ENCODE measurements at regions not wholly inside any gene's neighbourhood (a gene's known extent, or its start where the extent isn't known, plus 50 kb on each side); places are given as distances from the start of the nearest gene placed in this dataset.

DNA sequence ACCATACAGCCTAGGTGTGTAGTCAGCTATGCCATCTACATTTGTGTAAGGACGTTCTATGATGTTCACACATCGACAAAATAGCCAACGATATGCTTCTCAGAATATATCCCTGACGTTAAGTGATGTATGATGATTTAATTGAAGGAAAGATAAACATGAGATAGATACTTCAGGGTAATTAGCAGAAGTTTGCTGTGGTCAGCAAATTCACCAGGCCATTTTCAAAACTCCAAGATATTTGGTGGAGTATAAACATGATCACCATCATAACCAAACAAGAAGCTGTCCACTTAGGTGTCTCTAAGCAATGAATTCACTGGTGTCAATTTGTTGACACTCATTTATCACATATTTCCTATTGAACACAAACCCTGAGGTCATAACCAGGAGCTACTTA, 885.6 kb upstream of the NR2F2 start:
- Histone ChIP-seq H3K79me2 (ENCODE audit: insufficient read depth) (no peaks in the 10 kb centered on the region), H3K9me3 (no peaks in the 10 kb centered on the region), H3K4me1 (ENCODE audit: control insufficient read depth in 1 of 2, insufficient read depth in 2 of 2, low read depth in 1 of 2, low read length in 1 of 2) (no peaks in the 10 kb centered on the region), H3K4me3 (ENCODE audit: low read depth in 2 of 2, low read length in 1 of 2) (no peak overlapping the region), H3K9ac (no peak overlapping the region), H3F3A (replicated peaks; ENCODE audit: insufficient read depth) (no peaks in the 10 kb centered on the region), H4K20me1 (ENCODE audit: insufficient read depth) (no peaks in the 10 kb centered on the region), H3K27me3 (ENCODE audit: insufficient read depth) (no peaks in the 10 kb centered on the region), H3K27ac (ENCODE audit: low read depth in 2 of 2, low read length in 1 of 2) (no peak overlapping the region), H2AFZ (ENCODE audit: low read depth) (no peak overlapping the region), H3K4me2 (no peak overlapping the region), H3K36me3 (replicated peaks in 1 of 2; ENCODE audit: control insufficient read depth in 1 of 2, insufficient read depth in 2 of 2, low read length in 1 of 2) (no peaks in the 10 kb centered on the region), H3K9me2 (no peaks in the 10 kb centered on the region)
- POLR2A ChIA-PET = no interaction called here
- CTCF ChIA-PET = no interaction called here
- TF ChIP-seq, protein P1, sequence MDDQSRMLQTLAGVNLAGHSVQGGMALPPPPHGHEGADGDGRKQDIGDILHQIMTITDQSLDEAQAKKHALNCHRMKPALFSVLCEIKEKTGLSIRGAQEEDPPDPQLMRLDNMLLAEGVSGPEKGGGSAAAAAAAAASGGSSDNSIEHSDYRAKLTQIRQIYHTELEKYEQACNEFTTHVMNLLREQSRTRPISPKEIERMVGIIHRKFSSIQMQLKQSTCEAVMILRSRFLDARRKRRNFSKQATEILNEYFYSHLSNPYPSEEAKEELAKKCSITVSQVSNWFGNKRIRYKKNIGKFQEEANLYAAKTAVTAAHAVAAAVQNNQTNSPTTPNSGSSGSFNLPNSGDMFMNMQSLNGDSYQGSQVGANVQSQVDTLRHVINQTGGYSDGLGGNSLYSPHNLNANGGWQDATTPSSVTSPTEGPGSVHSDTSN (IDR thresholded peaks at IDR 0.05) = no peak
- TF ChIP-seq, protein P2, sequence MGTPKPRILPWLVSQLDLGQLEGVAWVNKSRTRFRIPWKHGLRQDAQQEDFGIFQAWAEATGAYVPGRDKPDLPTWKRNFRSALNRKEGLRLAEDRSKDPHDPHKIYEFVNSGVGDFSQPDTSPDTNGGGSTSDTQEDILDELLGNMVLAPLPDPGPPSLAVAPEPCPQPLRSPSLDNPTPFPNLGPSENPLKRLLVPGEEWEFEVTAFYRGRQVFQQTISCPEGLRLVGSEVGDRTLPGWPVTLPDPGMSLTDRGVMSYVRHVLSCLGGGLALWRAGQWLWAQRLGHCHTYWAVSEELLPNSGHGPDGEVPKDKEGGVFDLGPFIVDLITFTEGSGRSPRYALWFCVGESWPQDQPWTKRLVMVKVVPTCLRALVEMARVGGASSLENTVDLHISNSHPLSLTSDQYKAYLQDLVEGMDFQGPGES (IDR thresholded peaks at IDR 0.05; ENCODE audit: low read depth, low read length) = no peak
- TF ChIP-seq SMC3 (IDR thresholded peaks at IDR 0.05; ENCODE audit: low read depth, low read length) = no peak
- no peak for TF ChIP-seq NFIC (IDR thresholded peaks at IDR 0.05; ENCODE audit: borderline replicate concordance)
- TF ChIP-seq FOSL2 (IDR thresholded peaks at IDR 0.05; ENCODE audit: borderline replicate concordance, low read depth) = no peak
- TF ChIP-seq TCF12 (IDR thresholded peaks at IDR 0.05) = no peak
- TF ChIP-seq TAF1 (IDR thresholded peaks at IDR 0.05; ENCODE audit: borderline replicate concordance, low read depth, low read length) = no peak
- TF ChIP-seq POLR2AphosphoS5 (IDR thresholded peaks at IDR 0.05; ENCODE audit: low read depth, low read length) = no peak
- no peak for TF ChIP-seq JUND (IDR thresholded peaks at IDR 0.05)
- TF ChIP-seq FOXJ3 (CRISPR knock-in tag; IDR thresholded peaks at IDR 0.05) = no peak
- TF ChIP-seq FOXM1 (IDR thresholded peaks at IDR 0.05; ENCODE audit: low read depth) = no peak
- TF ChIP-seq EZH2phosphoT487 (IDR thresholded peaks at IDR 0.05; ENCODE audit: borderline replicate concordance, low read depth) = no peak
- TF ChIP-seq, protein P3, sequence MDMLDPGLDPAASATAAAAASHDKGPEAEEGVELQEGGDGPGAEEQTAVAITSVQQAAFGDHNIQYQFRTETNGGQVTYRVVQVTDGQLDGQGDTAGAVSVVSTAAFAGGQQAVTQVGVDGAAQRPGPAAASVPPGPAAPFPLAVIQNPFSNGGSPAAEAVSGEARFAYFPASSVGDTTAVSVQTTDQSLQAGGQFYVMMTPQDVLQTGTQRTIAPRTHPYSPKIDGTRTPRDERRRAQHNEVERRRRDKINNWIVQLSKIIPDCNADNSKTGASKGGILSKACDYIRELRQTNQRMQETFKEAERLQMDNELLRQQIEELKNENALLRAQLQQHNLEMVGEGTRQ (IDR thresholded peaks at IDR 0.05; ENCODE audit: borderline replicate concordance, low read depth, low read length) = no peak
- TF ChIP-seq, protein P4, sequence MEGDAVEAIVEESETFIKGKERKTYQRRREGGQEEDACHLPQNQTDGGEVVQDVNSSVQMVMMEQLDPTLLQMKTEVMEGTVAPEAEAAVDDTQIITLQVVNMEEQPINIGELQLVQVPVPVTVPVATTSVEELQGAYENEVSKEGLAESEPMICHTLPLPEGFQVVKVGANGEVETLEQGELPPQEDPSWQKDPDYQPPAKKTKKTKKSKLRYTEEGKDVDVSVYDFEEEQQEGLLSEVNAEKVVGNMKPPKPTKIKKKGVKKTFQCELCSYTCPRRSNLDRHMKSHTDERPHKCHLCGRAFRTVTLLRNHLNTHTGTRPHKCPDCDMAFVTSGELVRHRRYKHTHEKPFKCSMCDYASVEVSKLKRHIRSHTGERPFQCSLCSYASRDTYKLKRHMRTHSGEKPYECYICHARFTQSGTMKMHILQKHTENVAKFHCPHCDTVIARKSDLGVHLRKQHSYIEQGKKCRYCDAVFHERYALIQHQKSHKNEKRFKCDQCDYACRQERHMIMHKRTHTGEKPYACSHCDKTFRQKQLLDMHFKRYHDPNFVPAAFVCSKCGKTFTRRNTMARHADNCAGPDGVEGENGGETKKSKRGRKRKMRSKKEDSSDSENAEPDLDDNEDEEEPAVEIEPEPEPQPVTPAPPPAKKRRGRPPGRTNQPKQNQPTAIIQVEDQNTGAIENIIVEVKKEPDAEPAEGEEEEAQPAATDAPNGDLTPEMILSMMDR (IDR thresholded peaks at IDR 0.05) = no peak
- no peak for TF ChIP-seq RCOR1 (IDR thresholded peaks at IDR 0.05; ENCODE audit: low read length)
- TF ChIP-seq, protein P5, sequence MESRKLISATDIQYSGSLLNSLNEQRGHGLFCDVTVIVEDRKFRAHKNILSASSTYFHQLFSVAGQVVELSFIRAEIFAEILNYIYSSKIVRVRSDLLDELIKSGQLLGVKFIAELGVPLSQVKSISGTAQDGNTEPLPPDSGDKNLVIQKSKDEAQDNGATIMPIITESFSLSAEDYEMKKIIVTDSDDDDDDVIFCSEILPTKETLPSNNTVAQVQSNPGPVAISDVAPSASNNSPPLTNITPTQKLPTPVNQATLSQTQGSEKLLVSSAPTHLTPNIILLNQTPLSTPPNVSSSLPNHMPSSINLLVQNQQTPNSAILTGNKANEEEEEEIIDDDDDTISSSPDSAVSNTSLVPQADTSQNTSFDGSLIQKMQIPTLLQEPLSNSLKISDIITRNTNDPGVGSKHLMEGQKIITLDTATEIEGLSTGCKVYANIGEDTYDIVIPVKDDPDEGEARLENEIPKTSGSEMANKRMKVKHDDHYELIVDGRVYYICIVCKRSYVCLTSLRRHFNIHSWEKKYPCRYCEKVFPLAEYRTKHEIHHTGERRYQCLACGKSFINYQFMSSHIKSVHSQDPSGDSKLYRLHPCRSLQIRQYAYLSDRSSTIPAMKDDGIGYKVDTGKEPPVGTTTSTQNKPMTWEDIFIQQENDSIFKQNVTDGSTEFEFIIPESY (IDR thresholded peaks at IDR 0.05; ENCODE audit: borderline replicate concordance, low read depth) = no peak
- TF ChIP-seq MEF2A (IDR thresholded peaks at IDR 0.05; ENCODE audit: borderline replicate concordance, low read depth) = no peak
- no peak for TF ChIP-seq RFX5 (IDR thresholded peaks at IDR 0.05; ENCODE audit: low read length)
- 1% methylated on average over 4 of the region's 4 CpGs for WGBS (ENCODE audit: low lambda C conversion rate)
- DNase-seq = no peak
